HEK293 (cell line): ENCODE measurements at regions not wholly inside any gene's neighbourhood (a gene's known extent, or its start where the extent isn't known, plus 50 kb on each side); places are given as distances from the start of the nearest gene placed in this dataset.
A peak's percentile ranks its signal among the peaks of the same experiment; 100 is the strongest.

Source experiments
- CTCF ChIA-PET: fragments of 350-600 bp; formaldehyde crosslinking; extraction: SDS; loops from one replicate; lab custom pipeline; 2021; ENCODE audit warnings: antibody characterized with exemption; lab: Yijun Ruan, JAX
- POLR2A ChIA-PET: fragments of 300-600 bp; formaldehyde crosslinking; extraction: SDS; loops from one replicate; lab custom pipeline; 2020; ENCODE audit warnings: antibody characterized with exemption, inconsistent platforms; lab: Yijun Ruan, JAX
- H3K27ac ChIP-seq: fragments of 200-500 bp; sonication (Bioruptor generic); 2 replicates; pipeline ENCODE4 v1.5.1; 2014; ENCODE audit warnings: low read depth, low read length, control low read depth, inconsistent platforms; ENCODE audit errors: extremely low read depth
- H3K36me3 ChIP-seq, 2 experiments: fragments of 200-500 bp in 1 of 2; sonication (Bioruptor generic) in 1 of 2; 1 replicate in 1 of 2; 2 replicates in 1 of 2; pipeline ENCODE4 v1.5.1; 2014 to 2017; ENCODE audit warnings: inconsistent platforms in 2 of 2, low read length in 2 of 2; ENCODE audit not compliant: control insufficient read depth in 2 of 2, insufficient read depth in 1 of 2
- H3K4me1 ChIP-seq: fragments of 200-500 bp; sonication (Bioruptor generic); 2 replicates; pipeline ENCODE4 v1.5.1; 2014; ENCODE audit warnings: mild to moderate bottlenecking, low read length, inconsistent platforms; ENCODE audit not compliant: control insufficient read depth, insufficient read depth
- H3K4me3 ChIP-seq: 2 replicates; pipeline ENCODE4 v1.5.1; 2011; ENCODE audit warnings: low read depth, mild to moderate bottlenecking, control low read depth, low read length, moderate library complexity
- H3K9me3 ChIP-seq: fragments of 200-500 bp; sonication (Bioruptor generic); 2 replicates; pipeline ENCODE4 v1.5.1; 2014; ENCODE audit warnings: low read depth, low read length, inconsistent platforms; ENCODE audit not compliant: control insufficient read depth, insufficient read depth
- EGR2 ChIP-seq: fragments of 450-650 bp; formaldehyde crosslinking; IDR thresholded peaks from 2 replicates; pipeline ENCODE4 v1.5.1; 2016; ENCODE audit warnings: low read depth, missing biosample characterization, missing genetic modification characterization
- PRDM1 ChIP-seq: fragments of 450-650 bp; formaldehyde crosslinking; IDR thresholded peaks from 2 replicates; pipeline ENCODE4; 2016; ENCODE audit warnings: missing biosample characterization, missing genetic modification characterization
- ZIC2 ChIP-seq: fragments of 450-650 bp; formaldehyde crosslinking; IDR thresholded peaks from 2 replicates; pipeline ENCODE4 v1.5.1; 2016; ENCODE audit warnings: missing biosample characterization, missing genetic modification characterization
- ZNF202 ChIP-seq: fragments of 450-650 bp; formaldehyde crosslinking; IDR thresholded peaks from 2 replicates; pipeline ENCODE4 v1.5.1; 2016; ENCODE audit warnings: missing biosample characterization, missing genetic modification characterization, borderline replicate concordance
- ZNF416 ChIP-seq: fragments of 450-650 bp; formaldehyde crosslinking; IDR thresholded peaks from 2 replicates; pipeline ENCODE4 v1.5.1; 2016; ENCODE audit warnings: missing biosample characterization, missing genetic modification characterization
- ZNF48 ChIP-seq: fragments of 450-650 bp; formaldehyde crosslinking; IDR thresholded peaks from 2 replicates; pipeline ENCODE4 v1.5.1; 2016; ENCODE audit warnings: missing biosample characterization, missing genetic modification characterization
- ZNF626 ChIP-seq: fragments of 450-650 bp; sonication (Bioruptor Pico); formaldehyde crosslinking; IDR thresholded peaks from 2 replicates; pipeline ENCODE4 v1.5.1; 2018; ENCODE audit warnings: missing biosample characterization, missing genetic modification characterization, inconsistent platforms
- ZNF654 ChIP-seq: fragments of 450-650 bp; formaldehyde crosslinking; IDR thresholded peaks from 2 replicates; pipeline ENCODE4 v1.5.1; 2016; ENCODE audit warnings: low read depth, missing biosample characterization, missing genetic modification characterization
- ZNF707 ChIP-seq: fragments of 450-650 bp; formaldehyde crosslinking; IDR thresholded peaks from 2 replicates; pipeline ENCODE4 v1.5.1; 2016; ENCODE audit warnings: missing biosample characterization, missing genetic modification characterization
- ZNF777 ChIP-seq: fragments of 450-650 bp; formaldehyde crosslinking; IDR thresholded peaks from 2 replicates; pipeline ENCODE4 v1.5.1; 2017; ENCODE audit warnings: missing biosample characterization, missing genetic modification characterization, borderline replicate concordance
- ZNF843 ChIP-seq: fragments of 450-650 bp; formaldehyde crosslinking; IDR thresholded peaks from 2 replicates; pipeline ENCODE4 v1.5.1; 2016; ENCODE audit warnings: missing biosample characterization, missing genetic modification characterization
- TF ChIP-seq, protein P1 (sequence below): fragments of 450-650 bp; formaldehyde crosslinking; IDR thresholded peaks from 2 replicates; pipeline ENCODE4 v1.5.1; 2016; ENCODE audit warnings: missing biosample characterization, missing genetic modification characterization, low read depth
- TF ChIP-seq, protein P2 (sequence below): fragments of 450-650 bp; IDR thresholded peaks from 2 replicates; pipeline ENCODE4 v1.5.1; 2018; ENCODE audit warnings: missing biosample characterization, missing genetic modification characterization
- TF ChIP-seq, protein P3 (sequence below): fragments of 450-650 bp; formaldehyde crosslinking; IDR thresholded peaks from 2 replicates; pipeline ENCODE4 v1.5.1; 2016; ENCODE audit warnings: missing biosample characterization, missing genetic modification characterization, borderline replicate concordance
- TF ChIP-seq, protein P4 (sequence below): fragments of 450-650 bp; formaldehyde crosslinking; IDR thresholded peaks from 2 replicates; pipeline ENCODE4; 2016; ENCODE audit warnings: missing biosample characterization, missing genetic modification characterization
- TF ChIP-seq, protein P5 (sequence below): fragments of 450-650 bp; formaldehyde crosslinking; IDR thresholded peaks from 2 replicates; pipeline ENCODE4 v1.5.1; 2016; ENCODE audit warnings: missing biosample characterization, missing genetic modification characterization

DNA sequence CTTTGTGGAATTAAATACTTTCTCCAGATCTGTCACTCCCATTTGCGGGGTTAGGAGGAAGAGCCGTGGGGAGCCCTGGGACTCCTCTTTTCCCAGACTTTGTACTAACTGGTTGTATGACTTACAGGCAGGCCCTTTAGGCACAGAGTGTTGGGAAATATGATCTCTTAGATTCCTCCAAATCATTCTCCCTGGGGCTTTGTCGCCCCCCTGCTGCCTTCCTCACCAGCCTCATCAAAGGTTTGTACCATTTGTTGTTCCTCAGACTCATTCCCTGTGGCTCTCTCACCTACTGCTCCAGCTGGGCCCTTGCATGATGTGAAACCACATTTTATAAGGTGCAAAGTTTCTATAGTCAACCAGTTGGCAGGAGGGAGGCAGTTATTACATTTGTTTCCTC, 56.4 kb downstream of the CRYGS start:
- Histone ChIP-seq H3K36me3 (no peaks in the 10 kb centered on the region), H3K4me3 (no peak overlapping the region), H3K4me1 (no peaks in the 10 kb centered on the region), H3K9me3 (no peaks in the 10 kb centered on the region), H3K27ac (no peak overlapping the region)
- ChIA-PET POLR2A (no interaction called here), CTCF (interaction anchor here (0.6 kb wide), 1 partner anchor 206 kb away, joined by 3 read pairs; no protein-coding TSS in a partner anchor)
- TF ChIP-seq, protein P1, sequence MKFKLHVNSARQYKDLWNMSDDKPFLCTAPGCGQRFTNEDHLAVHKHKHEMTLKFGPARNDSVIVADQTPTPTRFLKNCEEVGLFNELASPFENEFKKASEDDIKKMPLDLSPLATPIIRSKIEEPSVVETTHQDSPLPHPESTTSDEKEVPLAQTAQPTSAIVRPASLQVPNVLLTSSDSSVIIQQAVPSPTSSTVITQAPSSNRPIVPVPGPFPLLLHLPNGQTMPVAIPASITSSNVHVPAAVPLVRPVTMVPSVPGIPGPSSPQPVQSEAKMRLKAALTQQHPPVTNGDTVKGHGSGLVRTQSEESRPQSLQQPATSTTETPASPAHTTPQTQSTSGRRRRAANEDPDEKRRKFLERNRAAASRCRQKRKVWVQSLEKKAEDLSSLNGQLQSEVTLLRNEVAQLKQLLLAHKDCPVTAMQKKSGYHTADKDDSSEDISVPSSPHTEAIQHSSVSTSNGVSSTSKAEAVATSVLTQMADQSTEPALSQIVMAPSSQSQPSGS (tag by site-specific recombination): no peak
- no peak for TF ChIP-seq ZNF202 (tag by site-specific recombination)
- TF ChIP-seq ZNF416: no peak
- TF ChIP-seq ZIC2: peak; percentile 98
- no peak for TF ChIP-seq PRDM1 (tag by site-specific recombination)
- TF ChIP-seq ZNF626 (tag by site-specific recombination): no peak
- TF ChIP-seq, protein P2, sequence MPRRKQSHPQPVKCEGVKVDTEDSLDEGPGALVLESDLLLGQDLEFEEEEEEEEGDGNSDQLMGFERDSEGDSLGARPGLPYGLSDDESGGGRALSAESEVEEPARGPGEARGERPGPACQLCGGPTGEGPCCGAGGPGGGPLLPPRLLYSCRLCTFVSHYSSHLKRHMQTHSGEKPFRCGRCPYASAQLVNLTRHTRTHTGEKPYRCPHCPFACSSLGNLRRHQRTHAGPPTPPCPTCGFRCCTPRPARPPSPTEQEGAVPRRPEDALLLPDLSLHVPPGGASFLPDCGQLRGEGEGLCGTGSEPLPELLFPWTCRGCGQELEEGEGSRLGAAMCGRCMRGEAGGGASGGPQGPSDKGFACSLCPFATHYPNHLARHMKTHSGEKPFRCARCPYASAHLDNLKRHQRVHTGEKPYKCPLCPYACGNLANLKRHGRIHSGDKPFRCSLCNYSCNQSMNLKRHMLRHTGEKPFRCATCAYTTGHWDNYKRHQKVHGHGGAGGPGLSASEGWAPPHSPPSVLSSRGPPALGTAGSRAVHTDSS (tag by site-specific recombination): peak; percentile 31; the same call in 1 of the 2 replicates
- no peak for TF ChIP-seq EGR2 (tag by site-specific recombination)

DNA sequence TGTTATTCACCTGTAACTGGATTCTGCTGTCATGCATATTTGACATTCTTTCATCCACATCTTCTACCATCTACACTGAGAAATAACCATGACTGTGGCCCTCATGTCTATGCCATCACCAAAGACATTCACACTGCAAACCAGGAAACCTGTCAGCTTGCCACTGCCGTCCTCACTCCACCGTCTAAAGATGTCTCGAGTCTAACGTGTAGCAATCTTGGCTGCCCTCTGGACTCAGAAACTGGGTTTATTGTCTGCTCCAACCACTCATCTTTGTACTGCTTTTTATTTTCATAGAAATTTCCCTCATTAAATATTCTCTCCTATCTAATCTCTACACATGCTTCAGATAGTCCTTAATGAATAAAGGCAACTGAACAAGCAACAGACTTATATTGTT, 57.1 kb downstream of the CRYGS start:
- TF ChIP-seq, protein P3, sequence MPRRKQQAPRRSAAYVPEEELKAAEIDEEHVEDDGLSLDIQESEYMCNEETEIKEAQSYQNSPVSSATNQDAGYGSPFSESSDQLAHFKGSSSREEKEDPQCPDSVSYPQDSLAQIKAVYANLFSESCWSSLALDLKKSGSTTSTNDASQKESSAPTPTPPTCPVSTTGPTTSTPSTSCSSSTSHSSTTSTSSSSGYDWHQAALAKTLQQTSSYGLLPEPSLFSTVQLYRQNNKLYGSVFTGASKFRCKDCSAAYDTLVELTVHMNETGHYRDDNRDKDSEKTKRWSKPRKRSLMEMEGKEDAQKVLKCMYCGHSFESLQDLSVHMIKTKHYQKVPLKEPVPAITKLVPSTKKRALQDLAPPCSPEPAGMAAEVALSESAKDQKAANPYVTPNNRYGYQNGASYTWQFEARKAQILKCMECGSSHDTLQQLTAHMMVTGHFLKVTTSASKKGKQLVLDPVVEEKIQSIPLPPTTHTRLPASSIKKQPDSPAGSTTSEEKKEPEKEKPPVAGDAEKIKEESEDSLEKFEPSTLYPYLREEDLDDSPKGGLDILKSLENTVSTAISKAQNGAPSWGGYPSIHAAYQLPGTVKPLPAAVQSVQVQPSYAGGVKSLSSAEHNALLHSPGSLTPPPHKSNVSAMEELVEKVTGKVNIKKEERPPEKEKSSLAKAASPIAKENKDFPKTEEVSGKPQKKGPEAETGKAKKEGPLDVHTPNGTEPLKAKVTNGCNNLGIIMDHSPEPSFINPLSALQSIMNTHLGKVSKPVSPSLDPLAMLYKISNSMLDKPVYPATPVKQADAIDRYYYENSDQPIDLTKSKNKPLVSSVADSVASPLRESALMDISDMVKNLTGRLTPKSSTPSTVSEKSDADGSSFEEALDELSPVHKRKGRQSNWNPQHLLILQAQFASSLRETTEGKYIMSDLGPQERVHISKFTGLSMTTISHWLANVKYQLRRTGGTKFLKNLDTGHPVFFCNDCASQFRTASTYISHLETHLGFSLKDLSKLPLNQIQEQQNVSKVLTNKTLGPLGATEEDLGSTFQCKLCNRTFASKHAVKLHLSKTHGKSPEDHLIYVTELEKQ (tag by site-specific recombination): no peak
- no peak for TF ChIP-seq ZNF843 (tag by site-specific recombination)
- TF ChIP-seq ZNF707 (tag by site-specific recombination): no peak
- TF ChIP-seq ZNF48 (tag by site-specific recombination): no peak
- TF ChIP-seq, protein P4, sequence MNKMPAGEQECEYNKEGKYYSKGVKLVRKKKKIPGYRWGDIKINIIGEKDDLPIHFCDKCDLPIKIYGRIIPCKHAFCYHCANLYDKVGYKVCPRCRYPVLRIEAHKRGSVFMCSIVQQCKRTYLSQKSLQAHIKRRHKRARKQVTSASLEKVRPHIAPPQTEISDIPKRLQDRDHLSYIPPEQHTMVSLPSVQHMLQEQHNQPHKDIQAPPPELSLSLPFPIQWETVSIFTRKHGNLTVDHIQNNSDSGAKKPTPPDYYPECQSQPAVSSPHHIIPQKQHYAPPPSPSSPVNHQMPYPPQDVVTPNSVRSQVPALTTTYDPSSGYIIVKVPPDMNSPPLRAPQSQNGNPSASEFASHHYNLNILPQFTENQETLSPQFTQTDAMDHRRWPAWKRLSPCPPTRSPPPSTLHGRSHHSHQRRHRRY: no peak
- TF ChIP-seq ZNF777: no peak
- TF ChIP-seq ZNF654 (tag by site-specific recombination): no peak
- TF ChIP-seq, protein P5, sequence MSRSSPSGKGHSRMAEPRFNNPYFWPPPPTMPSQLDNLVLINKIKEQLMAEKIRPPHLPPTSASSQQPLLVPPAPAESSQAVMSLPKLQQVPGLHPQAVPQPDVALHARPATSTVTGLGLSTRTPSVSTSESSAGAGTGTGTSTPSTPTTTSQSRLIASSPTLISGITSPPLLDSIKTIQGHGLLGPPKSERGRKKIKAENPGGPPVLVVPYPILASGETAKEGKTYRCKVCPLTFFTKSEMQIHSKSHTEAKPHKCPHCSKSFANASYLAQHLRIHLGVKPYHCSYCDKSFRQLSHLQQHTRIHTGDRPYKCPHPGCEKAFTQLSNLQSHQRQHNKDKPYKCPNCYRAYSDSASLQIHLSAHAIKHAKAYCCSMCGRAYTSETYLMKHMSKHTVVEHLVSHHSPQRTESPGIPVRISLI (tag by site-specific recombination): no peak
- TF ChIP-seq, all 188 proteins: peak for 0
- Histone ChIP-seq H3K9me3 (no peaks in the 10 kb centered on the region), H3K36me3 (no peaks in the 10 kb centered on the region), H3K4me1 (no peaks in the 10 kb centered on the region), H3K4me3 (no peak overlapping the region), H3K27ac (no peak overlapping the region)
- ChIA-PET CTCF (interaction anchor here (0.6 kb wide), 1 partner anchor 206 kb away, joined by 3 read pairs; no protein-coding TSS in a partner anchor), POLR2A (no interaction called here)
